ENCODE measurements at regions not wholly inside any gene's neighbourhood (a gene's known extent, or its start where the extent isn't known, plus 50 kb on each side); places are given as distances from the start of the nearest gene placed in this dataset.

DNA sequence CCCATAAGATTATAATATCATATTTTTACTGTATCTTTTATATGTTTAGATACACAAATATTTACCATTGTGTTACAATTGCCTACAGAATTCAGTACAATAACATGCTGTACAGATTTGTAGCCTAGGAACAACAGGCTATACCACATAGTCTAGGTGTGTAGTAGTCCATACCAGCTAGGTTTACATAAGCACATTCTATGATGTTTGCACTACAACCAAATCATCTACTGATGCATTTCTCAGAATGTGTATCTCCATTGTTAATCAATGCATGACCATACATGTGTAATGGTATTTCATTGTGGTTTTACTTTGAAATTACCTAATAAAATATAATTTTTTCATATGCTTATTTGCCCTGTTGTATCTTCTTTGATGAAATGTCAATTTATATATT is 288.1 kb upstream of the PCDH10 start:
- H3K4me3 ChIP-seq (ENCODE audit: low read length): no peak overlapping the region
- no peak for TF ChIP-seq ZNF274 (IDR thresholded peaks at IDR 0.05; ENCODE audit: low read depth, low read length)

DNA sequence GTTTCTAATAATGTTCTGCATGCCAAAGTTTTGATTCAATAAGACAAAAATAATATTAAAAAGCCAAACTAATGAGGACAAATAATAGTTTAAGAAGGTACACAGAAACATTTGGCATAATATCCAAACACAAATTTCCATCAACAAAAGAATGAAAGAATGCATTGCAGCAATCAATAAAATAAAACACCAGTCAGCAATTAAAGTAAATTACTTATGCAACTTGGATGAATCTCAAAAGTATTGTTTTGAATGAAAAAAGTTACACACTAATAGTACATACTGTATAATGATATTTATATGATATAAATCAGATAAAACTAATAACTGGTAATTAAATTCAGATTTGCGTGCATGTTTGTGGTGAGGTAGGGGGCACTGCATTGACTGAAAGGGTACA is 285.5 kb upstream of the PCDH10 start:
- no peak overlapping the region for H3K4me3 ChIP-seq (ENCODE audit: low read length)
- TF ChIP-seq ZNF274 (IDR thresholded peaks at IDR 0.05; ENCODE audit: low read depth, low read length): no peak

DNA sequence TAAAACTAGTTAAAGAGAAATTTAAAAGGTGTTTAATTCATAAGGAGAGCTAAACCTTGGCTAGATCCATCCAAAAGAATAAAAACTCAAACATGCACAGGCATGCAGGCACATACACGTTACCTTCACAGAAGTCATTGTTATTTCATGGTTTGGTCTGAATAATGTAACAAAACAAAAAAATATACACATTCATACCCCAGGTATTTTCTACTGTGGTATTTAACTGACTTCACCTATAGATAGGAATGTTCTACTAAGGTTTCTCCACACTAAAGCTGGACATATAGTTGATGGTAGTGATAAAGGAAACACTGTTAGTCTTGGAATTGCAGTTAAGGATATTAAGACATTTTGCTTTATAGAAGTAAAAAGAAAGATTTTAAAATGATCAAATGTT is 283.6 kb upstream of the PCDH10 start:
- no peak overlapping the region for H3K4me3 ChIP-seq (ENCODE audit: low read length)
- TF ChIP-seq ZNF274 (IDR thresholded peaks at IDR 0.05; ENCODE audit: low read depth, low read length): no peak

DNA sequence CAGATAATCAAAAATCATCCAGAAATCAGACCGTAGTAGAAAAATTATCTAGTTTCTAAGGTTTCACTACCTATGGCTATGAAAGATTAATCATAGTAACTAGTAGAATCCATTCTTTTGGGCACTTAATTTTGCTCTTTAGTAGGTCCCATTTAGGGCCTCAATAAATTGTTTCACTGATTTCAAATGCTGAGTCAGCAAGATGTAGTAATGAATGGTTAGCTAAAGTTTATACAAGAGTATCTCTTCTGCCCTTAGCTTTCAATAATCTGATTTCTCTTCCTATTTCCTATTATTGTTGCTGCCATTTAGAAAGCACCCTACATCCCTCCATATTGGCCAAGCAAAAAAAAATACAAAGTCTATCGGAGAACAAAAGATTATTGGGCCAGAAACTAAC is 283.2 kb upstream of the PCDH10 start:
- no peak for TF ChIP-seq ZNF274 (IDR thresholded peaks at IDR 0.05; ENCODE audit: low read depth, low read length)

DNA sequence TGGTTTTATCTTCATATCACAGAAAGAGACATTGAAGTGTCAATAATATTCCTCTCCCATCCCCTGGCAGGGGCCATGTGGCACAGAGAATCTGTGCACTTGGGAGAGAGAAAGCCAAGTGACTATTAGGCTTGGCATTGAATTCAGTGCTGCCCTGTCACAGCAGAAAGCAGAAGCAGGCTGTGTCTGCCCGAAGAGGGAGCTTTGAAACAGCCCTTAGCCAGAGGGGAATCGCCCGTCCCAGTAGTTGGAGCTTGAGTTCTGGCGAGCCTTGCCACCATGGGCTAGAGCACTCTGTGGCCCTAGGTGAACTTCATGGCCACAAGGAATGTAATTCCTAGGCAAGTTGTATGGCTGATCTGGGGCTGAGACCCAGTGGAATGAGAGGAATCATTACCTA is 282.5 kb upstream of the PCDH10 start:
- H3K4me3 ChIP-seq (ENCODE audit: low read length): no peak overlapping the region
- no peak for TF ChIP-seq ZNF274 (IDR thresholded peaks at IDR 0.05; ENCODE audit: low read depth, low read length)

More for the DNA sequence above, 283.2 kb upstream of the PCDH10 start:
- H3K4me3 ChIP-seq (ENCODE audit: low read length): no peak overlapping the region

DNA sequence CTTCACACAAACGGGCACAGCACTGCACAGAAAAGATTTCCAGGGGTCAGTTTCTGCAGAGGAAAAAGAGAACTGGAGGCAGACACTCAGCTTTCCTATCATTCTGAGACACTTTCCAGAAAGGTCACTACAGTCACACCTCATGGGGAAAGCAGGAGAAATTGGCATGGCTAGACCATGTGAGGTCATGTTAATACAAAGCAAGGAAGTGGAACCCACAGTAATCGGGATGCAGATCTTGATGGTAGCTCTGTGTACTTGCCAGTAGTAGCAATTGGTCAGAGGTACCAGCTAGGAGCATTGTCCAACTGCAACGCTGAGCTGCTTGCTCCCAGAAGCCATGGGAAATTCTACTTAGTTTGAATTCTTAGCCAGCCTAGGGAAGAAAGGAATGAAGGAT is 255.3 kb upstream of the PCDH10 start:
- no peak overlapping the region for H3K4me3 ChIP-seq (ENCODE audit: low read length)
- no peak for TF ChIP-seq ZNF274 (IDR thresholded peaks at IDR 0.05; ENCODE audit: low read depth, low read length)

DNA sequence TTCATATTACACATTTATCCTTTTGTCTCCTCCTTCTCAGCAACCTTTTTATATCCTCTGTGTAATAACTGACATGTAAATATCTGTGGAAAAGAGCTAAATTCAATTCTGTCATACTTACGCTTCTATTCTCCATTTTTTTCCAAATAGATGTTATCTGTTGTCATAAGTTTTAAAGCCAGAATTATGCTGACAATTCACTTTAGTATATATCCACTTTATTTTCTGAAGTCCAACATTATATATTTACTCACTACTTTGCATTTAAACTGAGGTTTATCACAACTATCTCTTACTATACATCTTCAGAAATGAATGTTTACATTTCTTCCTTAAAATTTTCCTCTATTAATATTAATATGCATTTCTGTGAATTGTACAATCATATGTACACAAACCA is 247.9 kb upstream of the PCDH10 start:
- H3K4me3 ChIP-seq (ENCODE audit: low read length): no peak overlapping the region
- no peak for TF ChIP-seq ZNF274 (IDR thresholded peaks at IDR 0.05; ENCODE audit: low read depth, low read length)

DNA sequence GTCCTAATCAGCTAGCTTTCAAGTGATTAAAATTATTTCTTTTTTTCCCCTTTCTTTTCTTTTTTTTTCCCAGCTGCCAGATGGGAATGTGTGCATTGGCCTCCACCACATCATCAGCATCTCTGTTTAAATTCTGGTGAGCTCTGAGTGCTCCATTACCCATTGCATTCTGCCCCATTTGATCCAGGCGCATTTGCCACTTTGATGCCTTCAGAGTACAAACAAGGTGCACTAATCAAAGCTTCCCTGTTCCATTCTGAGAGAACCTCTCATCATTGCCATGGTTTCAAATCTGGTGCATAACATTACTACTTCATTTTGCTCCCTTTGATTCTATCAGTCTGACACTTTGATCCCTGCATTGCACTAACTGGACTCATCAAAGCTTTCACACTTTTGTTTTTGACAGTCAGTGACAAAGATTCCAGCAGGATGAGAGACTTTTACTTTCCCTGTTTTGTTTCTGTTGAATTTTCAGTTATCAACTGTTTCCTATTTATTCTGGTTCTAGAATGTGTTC is 238.8 kb upstream of the PCDH10 start:
- no peak for TF ChIP-seq ZNF274 (IDR thresholded peaks at IDR 0.05; ENCODE audit: low read depth, low read length)
- H3K4me3 ChIP-seq (ENCODE audit: low read length): no peak overlapping the region

DNA sequence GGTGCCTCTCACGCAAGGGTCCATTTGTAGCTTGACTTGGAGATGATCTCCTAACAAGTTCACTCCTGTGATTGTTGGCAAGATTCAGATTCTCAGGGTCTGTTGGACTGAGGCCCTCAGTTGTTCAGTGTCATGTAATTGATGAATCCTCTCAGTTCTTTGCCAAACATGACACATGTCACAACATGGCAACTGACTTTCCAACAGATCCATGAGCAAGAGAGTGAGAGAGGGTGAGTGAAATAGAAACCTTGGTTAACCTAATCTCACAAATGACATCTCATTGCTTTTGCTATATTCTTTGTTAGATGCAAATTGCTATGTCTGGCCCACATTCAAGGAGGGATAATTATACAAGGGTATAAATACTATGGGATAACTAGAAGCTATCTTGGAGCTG is 231.0 kb upstream of the PCDH10 start:
- no peak for TF ChIP-seq ZNF274 (IDR thresholded peaks at IDR 0.05; ENCODE audit: low read depth, low read length)
- H3K4me3 ChIP-seq (ENCODE audit: low read length): no peak overlapping the region

DNA sequence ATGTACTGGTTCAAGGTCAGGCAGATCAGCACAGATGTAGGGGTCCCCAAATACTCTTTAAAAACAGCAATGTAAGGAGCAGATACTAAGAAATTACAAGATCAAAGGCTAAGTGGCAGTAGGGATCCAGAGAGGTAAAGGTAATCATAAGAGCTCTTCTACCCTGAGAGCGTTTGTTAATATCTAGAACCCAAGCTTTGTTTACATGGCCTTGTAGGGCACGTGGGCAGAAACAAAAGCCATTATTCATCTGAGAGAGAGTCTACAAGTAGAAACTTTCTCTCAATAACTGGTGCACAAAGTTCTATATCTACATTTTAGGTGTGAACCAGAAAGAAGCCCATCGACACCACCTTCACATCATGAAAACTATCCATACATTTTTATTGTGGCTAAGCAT is 225.6 kb upstream of the PCDH10 start:
- TF ChIP-seq ZNF274 (IDR thresholded peaks at IDR 0.05; ENCODE audit: low read depth, low read length): no peak
- no peak overlapping the region for H3K4me3 ChIP-seq (ENCODE audit: low read length)

DNA sequence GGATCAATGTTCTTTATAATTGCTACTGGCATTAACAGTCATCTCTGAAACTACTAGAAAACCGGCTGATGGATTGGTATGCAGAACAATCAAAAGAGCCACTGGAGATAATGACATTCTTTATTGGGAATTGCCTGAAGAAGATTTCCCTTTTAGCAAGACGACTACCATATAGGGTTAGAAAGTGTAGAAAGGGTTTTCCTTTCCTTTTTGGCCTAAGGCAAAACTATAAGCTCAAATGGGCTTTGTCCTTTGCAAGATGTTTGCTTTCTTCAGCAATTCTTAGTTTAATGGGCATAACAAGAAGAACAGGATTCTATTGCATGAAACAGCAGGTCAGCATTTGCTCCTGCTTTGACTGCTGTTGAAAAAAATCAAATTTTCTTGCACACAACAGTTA is 214.2 kb upstream of the PCDH10 start:
- H3K4me3 ChIP-seq (ENCODE audit: low read length): no peak overlapping the region
- TF ChIP-seq ZNF274 (IDR thresholded peaks at IDR 0.05; ENCODE audit: low read depth, low read length): no peak

DNA sequence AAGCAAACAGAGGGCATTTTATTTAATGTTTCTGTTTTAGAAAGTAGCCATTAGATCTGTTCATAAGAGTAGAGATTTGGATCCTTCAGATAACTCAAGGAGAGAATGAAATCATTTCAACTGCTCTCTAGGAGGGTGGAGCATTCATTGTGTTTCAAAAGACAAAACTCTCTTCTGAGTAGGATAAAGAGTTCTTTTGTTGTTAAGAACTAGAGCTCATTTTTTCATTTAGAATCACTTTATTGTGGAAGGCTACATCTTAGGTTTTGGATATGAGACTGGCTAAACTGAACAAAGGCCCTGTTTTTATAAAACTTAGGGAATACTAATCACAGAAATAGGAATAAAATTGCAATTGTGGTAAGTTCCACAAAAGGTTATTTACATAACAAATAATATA is 193.9 kb upstream of the PCDH10 start:
- TF ChIP-seq ZNF274 (IDR thresholded peaks at IDR 0.05; ENCODE audit: low read depth, low read length): no peak
- H3K4me3 ChIP-seq (ENCODE audit: low read length): no peak overlapping the region

DNA sequence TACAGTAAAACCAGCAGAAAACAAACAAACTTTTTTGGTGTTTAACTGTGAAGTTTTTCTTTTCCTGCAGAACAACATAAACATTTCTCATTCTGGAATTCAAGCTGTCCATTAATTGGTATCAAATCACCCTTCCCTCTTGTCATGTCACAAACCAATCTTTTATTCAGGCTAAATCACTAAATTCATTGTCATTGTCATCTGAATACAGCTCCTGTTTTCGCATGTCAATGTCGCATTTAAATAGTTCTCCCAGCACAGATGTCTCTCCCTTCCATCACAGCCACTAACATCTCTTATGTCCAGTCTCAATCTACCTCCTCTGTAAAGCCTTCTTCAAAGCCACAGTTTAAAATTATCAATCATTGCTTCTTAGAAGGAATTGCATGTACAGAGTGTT is 192.1 kb upstream of the PCDH10 start:
- no peak overlapping the region for H3K4me3 ChIP-seq (ENCODE audit: low read length)
- TF ChIP-seq ZNF274 (IDR thresholded peaks at IDR 0.05; ENCODE audit: low read depth, low read length): no peak

DNA sequence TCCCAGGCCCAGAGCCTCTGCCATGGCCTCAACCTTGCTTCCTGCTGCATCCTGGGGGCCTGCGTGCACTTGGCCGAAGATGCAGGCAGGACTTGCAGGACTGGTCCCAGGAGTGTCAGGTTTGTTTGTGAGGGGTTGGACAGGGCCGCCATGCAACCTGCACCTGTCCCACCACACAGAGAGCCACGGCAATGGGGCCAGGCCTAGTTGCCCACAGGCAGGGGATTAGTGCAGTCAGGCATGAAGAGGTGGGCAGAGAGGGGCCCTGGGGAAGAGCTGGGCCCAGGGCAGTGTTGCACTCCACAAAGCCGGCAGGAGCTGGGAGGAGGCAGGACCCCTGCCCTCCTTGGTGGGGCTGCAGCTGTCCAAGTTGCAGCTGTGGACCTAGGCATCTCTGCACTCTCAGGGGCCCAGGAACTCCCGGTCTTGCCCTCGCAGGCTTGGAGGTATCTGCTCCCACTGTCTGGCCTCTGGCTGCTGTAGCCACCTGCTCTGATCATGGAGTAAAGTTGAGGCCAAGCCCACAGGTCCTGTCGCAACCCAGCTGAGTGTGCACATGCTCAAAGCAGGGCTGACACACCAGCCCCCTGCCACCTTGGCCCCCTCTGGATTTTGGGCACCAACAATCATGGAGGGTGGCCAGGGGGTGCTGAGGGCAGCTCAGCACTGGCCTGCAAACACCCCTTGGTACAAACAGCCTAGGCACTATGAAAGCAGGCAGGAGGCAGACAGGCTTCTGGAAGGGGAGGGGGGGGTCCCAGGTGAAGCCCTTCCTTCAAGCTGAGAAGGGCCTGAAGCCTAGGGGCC is 190.4 kb upstream of the PCDH10 start:
- TF ChIP-seq ZNF274 (IDR thresholded peaks at IDR 0.05; ENCODE audit: low read depth, low read length): no peak
- H3K4me3 ChIP-seq (ENCODE audit: low read length): no peak overlapping the region

DNA sequence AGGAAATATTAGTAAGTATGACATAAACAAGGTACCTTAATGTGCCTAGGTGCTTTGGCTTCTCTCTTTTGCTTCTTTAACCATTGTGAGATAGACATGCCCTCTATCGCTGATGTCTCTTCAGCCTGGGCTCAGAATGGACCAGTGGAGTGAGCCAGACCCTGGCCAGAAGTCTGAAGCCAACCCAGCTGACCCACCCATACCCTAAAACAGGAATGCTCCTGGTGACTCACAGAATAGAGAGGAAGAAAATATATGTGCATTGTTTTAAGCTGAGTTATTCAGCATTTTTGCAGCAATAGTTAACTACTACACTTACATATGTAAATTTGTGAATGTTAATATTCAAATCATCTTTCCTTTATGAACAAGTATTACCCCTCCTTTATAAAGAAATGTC is 167.5 kb upstream of the PCDH10 start:
- no peak for TF ChIP-seq ZNF274 (IDR thresholded peaks at IDR 0.05; ENCODE audit: low read depth, low read length)

DNA sequence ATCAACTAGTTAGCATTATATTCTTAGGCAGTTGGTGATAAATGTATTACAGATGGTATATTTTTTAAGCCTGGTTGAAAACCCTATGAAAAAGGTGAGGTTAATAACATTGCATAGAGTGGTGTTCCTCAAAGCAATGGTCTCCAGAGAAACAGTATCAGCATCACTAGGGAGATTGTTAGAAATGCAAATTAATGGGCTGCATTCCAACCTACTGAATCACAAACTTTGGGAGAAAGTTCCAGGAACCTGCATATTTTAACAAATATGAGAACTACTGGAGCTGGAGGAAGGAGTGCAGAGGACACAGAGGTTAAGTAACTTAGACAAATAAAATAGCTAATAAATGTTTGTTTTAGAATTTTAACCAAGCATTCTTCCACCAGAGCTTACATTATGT is 166.9 kb upstream of the PCDH10 start:
- TF ChIP-seq ZNF274 (IDR thresholded peaks at IDR 0.05; ENCODE audit: low read depth, low read length): no peak
- H3K4me3 ChIP-seq (ENCODE audit: low read length): no peak overlapping the region

More for the DNA sequence above, 167.5 kb upstream of the PCDH10 start:
- H3K4me3 ChIP-seq (ENCODE audit: low read length): no peak overlapping the region

All from GM08714 (cell line).